ENCODE measurements at regions not wholly inside any gene's neighbourhood (a gene's known extent, or its start where the extent isn't known, plus 50 kb on each side); places are given as distances from the start of the nearest gene placed in this dataset.

GRCh38 chr11:80458376-80458775 is 1017.5 kb upstream of the TENM4 start:
- no peak overlapping the region for H3K27ac ChIP-seq
- in situ Hi-C loops (cut with HindIII; ENCODE audit: low pct_ligation_motif_present, low sequenced_read_pairs) = no loop called here
- no peak overlapping the region for H3K4me3 ChIP-seq (ENCODE audit: low read depth, low read length)
- H3K27me3 ChIP-seq (replicated peaks) = no peaks in the 10 kb centered on the region
- no peaks in the 10 kb centered on the region for H3K36me3 ChIP-seq (replicated peaks)
- no peak for DNase-seq
- TF ChIP-seq CTCF (IDR thresholded peaks at IDR 0.05; ENCODE audit: low read depth, low read length, missing control alignments) = no peak

GRCh38 chr11:80457823-80458222 is 1017.0 kb upstream of the TENM4 start:
- no peak for TF ChIP-seq CTCF (IDR thresholded peaks at IDR 0.05; ENCODE audit: low read depth, low read length, missing control alignments)
- no peak for DNase-seq
- in situ Hi-C loops (cut with HindIII; ENCODE audit: low pct_ligation_motif_present, low sequenced_read_pairs) = no loop called here
- Histone ChIP-seq H3K27me3 (replicated peaks) (no peaks in the 10 kb centered on the region), H3K27ac (no peak overlapping the region), H3K4me3 (ENCODE audit: low read depth, low read length) (no peak overlapping the region), H3K36me3 (replicated peaks) (no peaks in the 10 kb centered on the region)

GRCh38 chr11:80455818-80456217 is 1015.0 kb upstream of the TENM4 start:
- no peak for TF ChIP-seq CTCF (IDR thresholded peaks at IDR 0.05; ENCODE audit: low read depth, low read length, missing control alignments)
- in situ Hi-C loops (cut with HindIII; ENCODE audit: low pct_ligation_motif_present, low sequenced_read_pairs) = no loop called here
- Histone ChIP-seq H3K4me3 (ENCODE audit: low read depth, low read length) (no peak overlapping the region), H3K36me3 (replicated peaks) (no peaks in the 10 kb centered on the region), H3K27me3 (replicated peaks) (no peaks in the 10 kb centered on the region), H3K27ac (no peak overlapping the region)
- no peak for DNase-seq

- DNase-seq = no peak
- Histone ChIP-seq H3K36me3 (replicated peaks) (no peaks in the 10 kb centered on the region), H3K4me3 (ENCODE audit: low read depth, low read length) (no peak overlapping the region), H3K27me3 (replicated peaks) (no peaks in the 10 kb centered on the region), H3K27ac (no peak overlapping the region)
- in situ Hi-C loops (cut with HindIII; ENCODE audit: low pct_ligation_motif_present, low sequenced_read_pairs) = no loop called here
- no peak for TF ChIP-seq CTCF (IDR thresholded peaks at IDR 0.05; ENCODE audit: low read depth, low read length, missing control alignments)
Observed at GRCh38 chr11:80451105-80451504, 1010.3 kb upstream of the TENM4 start.

- H3K4me3 ChIP-seq (ENCODE audit: low read depth, low read length) = no peak overlapping the region
- no peaks in the 10 kb centered on the region for H3K27me3 ChIP-seq (replicated peaks)
- H3K27ac ChIP-seq = no peak overlapping the region
- H3K36me3 ChIP-seq (replicated peaks) = no peaks in the 10 kb centered on the region
- in situ Hi-C loops (cut with HindIII; ENCODE audit: low pct_ligation_motif_present, low sequenced_read_pairs) = no loop called here
- DNase-seq = no peak
- no peak for TF ChIP-seq CTCF (IDR thresholded peaks at IDR 0.05; ENCODE audit: low read depth, low read length, missing control alignments)
Observed at GRCh38 chr11:80448709-80449108, 1007.9 kb upstream of the TENM4 start.

GRCh38 chr11:80443177-80443576 is 1002.3 kb upstream of the TENM4 start:
- peak overlapping the region; percentile 83 for H3K27ac ChIP-seq
- in situ Hi-C loops (cut with HindIII; ENCODE audit: low pct_ligation_motif_present, low sequenced_read_pairs) = no loop called here
- no peaks in the 10 kb centered on the region for H3K27me3 ChIP-seq (replicated peaks)
- no peak for TF ChIP-seq CTCF (IDR thresholded peaks at IDR 0.05; ENCODE audit: low read depth, low read length, missing control alignments)
- no peaks in the 10 kb centered on the region for H3K36me3 ChIP-seq (replicated peaks)
- no peak for DNase-seq
- no peak overlapping the region for H3K4me3 ChIP-seq (ENCODE audit: low read depth, low read length)

Data from brain microvascular endothelial cell (primary cell).